GM12891 (cell line): ENCODE measurements at regions not wholly inside any gene's neighbourhood (a gene's known extent, or its start where the extent isn't known, plus 50 kb on each side); places are given as distances from the start of the nearest gene placed in this dataset.
"Not testable (repeated sequence)": the region's sequence is repeated elsewhere in the genome, so short reads cannot be mapped to it uniquely, and the experiment has no call there.

Experiments used
- POLR2AphosphoS5 ChIP-seq: IDR thresholded peaks from 2 replicates; pipeline ENCODE4 v1.6.1; 2011; ENCODE audit warnings: low read depth, low read length, control low read depth
- SPI1 ChIP-seq: IDR thresholded peaks from 2 replicates; pipeline ENCODE4 v1.6.1; 2011; ENCODE audit warnings: low read depth, low read length, control low read depth

GRCh38 chr17:22229821-22230220 is 537.5 kb downstream of the KCNJ18 start:
- not testable (repeated sequence) for TF ChIP-seq SPI1, POLR2AphosphoS5
